ENCODE measurements at regions not wholly inside any gene's neighbourhood (a gene's known extent, or its start where the extent isn't known, plus 50 kb on each side); places are given as distances from the start of the nearest gene placed in this dataset.

- Histone ChIP-seq H3K9me3 (replicated peaks; ENCODE audit: low read length) (no peaks in the 10 kb centered on the region), H3K4me1 (ENCODE audit: control insufficient read depth, insufficient read depth, low read length) (no peaks in the 10 kb centered on the region), H3K36me3 (ENCODE audit: insufficient read depth, low read length) (no peaks in the 10 kb centered on the region), H3K4me3 (ENCODE audit: low read length) (no peak overlapping the region), H3K27me3 (ENCODE audit: control insufficient read depth, insufficient read depth, low read length) (no peaks in the 10 kb centered on the region), H3K4me2 (ENCODE audit: low read length) (no peak overlapping the region), H3K9ac (ENCODE audit: low read depth, low read length) (no peak overlapping the region)
These were observed 600.9 kb downstream of the PLCL1 start for GRCh38 chr2:198405311-198405710.

GRCh38 chr2:198401644-198402043, 597.3 kb downstream of the PLCL1 start:
- no peaks in the 10 kb centered on the region for H3K9me3 ChIP-seq (replicated peaks; ENCODE audit: low read length)
- H3K4me1 ChIP-seq (ENCODE audit: control insufficient read depth, insufficient read depth, low read length): no peaks in the 10 kb centered on the region
- no peaks in the 10 kb centered on the region for H3K36me3 ChIP-seq (ENCODE audit: insufficient read depth, low read length)
- no peak overlapping the region for H3K9ac ChIP-seq (ENCODE audit: low read depth, low read length)
- no peak overlapping the region for H3K4me3 ChIP-seq (ENCODE audit: low read length)
- H3K4me2 ChIP-seq (ENCODE audit: low read length): no peak overlapping the region
- no peaks in the 10 kb centered on the region for H3K27me3 ChIP-seq (ENCODE audit: control insufficient read depth, insufficient read depth, low read length)

- Histone ChIP-seq H3K4me1 (ENCODE audit: control insufficient read depth, insufficient read depth, low read length) (no peaks in the 10 kb centered on the region), H3K4me2 (ENCODE audit: low read length) (no peak overlapping the region), H3K9ac (ENCODE audit: low read depth, low read length) (no peak overlapping the region), H3K4me3 (ENCODE audit: low read length) (no peak overlapping the region), H3K36me3 (ENCODE audit: insufficient read depth, low read length) (no peaks in the 10 kb centered on the region), H3K27me3 (ENCODE audit: control insufficient read depth, insufficient read depth, low read length) (no peaks in the 10 kb centered on the region), H3K9me3 (replicated peaks; ENCODE audit: low read length) (no peaks in the 10 kb centered on the region)
These were observed 596.6 kb downstream of the PLCL1 start for GRCh38 chr2:198400999-198401398.

GRCh38 chr2:198394208-198394607, 589.8 kb downstream of the PLCL1 start:
- H3K9ac ChIP-seq (ENCODE audit: low read depth, low read length): no peak overlapping the region

GRCh38 chr2:198390670-198391069, 586.3 kb downstream of the PLCL1 start:
- no peak overlapping the region for H3K9ac ChIP-seq (ENCODE audit: low read depth, low read length)
- H3K27me3 ChIP-seq (ENCODE audit: control insufficient read depth, insufficient read depth, low read length): no peaks in the 10 kb centered on the region
- H3K4me2 ChIP-seq (ENCODE audit: low read length): no peak overlapping the region
- H3K4me1 ChIP-seq (ENCODE audit: control insufficient read depth, insufficient read depth, low read length): no peaks in the 10 kb centered on the region
- no peaks in the 10 kb centered on the region for H3K36me3 ChIP-seq (ENCODE audit: insufficient read depth, low read length)
- H3K4me3 ChIP-seq (ENCODE audit: low read length): no peak overlapping the region
- H3K9me3 ChIP-seq (replicated peaks; ENCODE audit: low read length): no peaks in the 10 kb centered on the region

More at GRCh38 chr2:198394208-198394607, 589.8 kb downstream of the PLCL1 start:
- Histone ChIP-seq H3K27me3 (ENCODE audit: control insufficient read depth, insufficient read depth, low read length) (no peaks in the 10 kb centered on the region), H3K4me2 (ENCODE audit: low read length) (no peak overlapping the region), H3K4me1 (ENCODE audit: control insufficient read depth, insufficient read depth, low read length) (no peaks in the 10 kb centered on the region), H3K9me3 (replicated peaks; ENCODE audit: low read length) (no peaks in the 10 kb centered on the region), H3K4me3 (ENCODE audit: low read length) (no peak overlapping the region), H3K36me3 (ENCODE audit: insufficient read depth, low read length) (no peaks in the 10 kb centered on the region)

- H3K27me3 ChIP-seq (ENCODE audit: control insufficient read depth, insufficient read depth, low read length): no peaks in the 10 kb centered on the region
- no peaks in the 10 kb centered on the region for H3K36me3 ChIP-seq (ENCODE audit: insufficient read depth, low read length)
- no peak overlapping the region for H3K4me3 ChIP-seq (ENCODE audit: low read length)
- no peaks in the 10 kb centered on the region for H3K4me1 ChIP-seq (ENCODE audit: control insufficient read depth, insufficient read depth, low read length)
- no peak overlapping the region for H3K9ac ChIP-seq (ENCODE audit: low read depth, low read length)
- H3K9me3 ChIP-seq (replicated peaks; ENCODE audit: low read length): no peaks in the 10 kb centered on the region
- no peak overlapping the region for H3K4me2 ChIP-seq (ENCODE audit: low read length)
These were observed 583.3 kb downstream of the PLCL1 start for GRCh38 chr2:198387677-198388076.

DNA sequence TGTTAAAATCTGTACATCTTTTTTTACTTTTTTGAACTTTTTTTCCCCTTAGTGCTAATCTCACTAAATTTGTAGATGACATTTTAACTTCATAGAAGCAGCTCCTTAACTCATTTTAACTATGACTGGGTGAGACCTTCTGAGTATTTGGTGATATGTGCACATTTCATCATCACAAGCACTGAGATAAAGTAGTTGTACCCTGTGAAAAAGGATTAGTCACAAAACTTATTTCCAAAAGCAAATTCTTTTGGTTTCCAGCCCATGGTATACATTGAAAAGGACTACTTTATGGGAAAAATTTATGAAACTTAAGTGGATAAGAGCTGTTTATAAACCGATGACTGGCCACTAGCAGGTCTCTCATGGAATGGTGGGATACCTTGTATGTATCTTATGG, 581.5 kb downstream of the PLCL1 start:
- H3K4me1 ChIP-seq (ENCODE audit: control insufficient read depth, insufficient read depth, low read length): no peaks in the 10 kb centered on the region
- H3K36me3 ChIP-seq (ENCODE audit: insufficient read depth, low read length): no peaks in the 10 kb centered on the region
- no peak overlapping the region for H3K9ac ChIP-seq (ENCODE audit: low read depth, low read length)
- H3K27me3 ChIP-seq (ENCODE audit: control insufficient read depth, insufficient read depth, low read length): no peaks in the 10 kb centered on the region
- no peak overlapping the region for H3K4me2 ChIP-seq (ENCODE audit: low read length)
- no peak overlapping the region for H3K4me3 ChIP-seq (ENCODE audit: low read length)
- no peaks in the 10 kb centered on the region for H3K9me3 ChIP-seq (replicated peaks; ENCODE audit: low read length)

GRCh38 chr2:198385326-198385725, 580.9 kb downstream of the PLCL1 start:
- Histone ChIP-seq H3K4me3 (ENCODE audit: low read length) (no peak overlapping the region), H3K36me3 (ENCODE audit: insufficient read depth, low read length) (no peaks in the 10 kb centered on the region), H3K4me2 (ENCODE audit: low read length) (no peak overlapping the region), H3K9ac (ENCODE audit: low read depth, low read length) (no peak overlapping the region), H3K9me3 (replicated peaks; ENCODE audit: low read length) (no peaks in the 10 kb centered on the region), H3K27me3 (ENCODE audit: control insufficient read depth, insufficient read depth, low read length) (no peaks in the 10 kb centered on the region), H3K4me1 (ENCODE audit: control insufficient read depth, insufficient read depth, low read length) (no peaks in the 10 kb centered on the region)

- Histone ChIP-seq H3K4me2 (ENCODE audit: low read length) (no peak overlapping the region), H3K4me1 (ENCODE audit: control insufficient read depth, insufficient read depth, low read length) (no peaks in the 10 kb centered on the region), H3K9me3 (replicated peaks; ENCODE audit: low read length) (no peaks in the 10 kb centered on the region), H3K36me3 (ENCODE audit: insufficient read depth, low read length) (no peaks in the 10 kb centered on the region), H3K27me3 (ENCODE audit: control insufficient read depth, insufficient read depth, low read length) (no peaks in the 10 kb centered on the region), H3K9ac (ENCODE audit: low read depth, low read length) (no peak overlapping the region), H3K4me3 (ENCODE audit: low read length) (no peak overlapping the region)
These were observed 579.0 kb downstream of the PLCL1 start for GRCh38 chr2:198383392-198383791.

DNA sequence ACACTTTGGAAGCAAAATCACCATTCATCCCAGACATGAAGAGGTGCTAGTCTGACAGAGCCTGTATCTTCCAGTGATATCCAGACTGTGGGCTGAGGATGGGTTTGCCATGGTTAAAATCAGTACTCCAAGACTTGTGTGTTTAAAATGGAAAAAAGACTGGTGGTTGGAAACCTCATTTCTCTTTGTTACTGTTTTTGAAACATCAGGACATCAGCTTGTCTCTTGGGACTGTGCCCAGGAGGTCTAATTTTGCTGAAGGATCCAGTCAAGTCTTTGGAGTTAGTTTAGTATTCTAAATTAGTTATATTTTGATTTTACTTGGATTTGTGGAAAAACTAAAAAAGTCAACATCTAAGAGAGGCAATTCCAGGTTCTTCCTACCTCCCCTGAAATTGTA, 578.4 kb downstream of the PLCL1 start:
- Histone ChIP-seq H3K36me3 (ENCODE audit: insufficient read depth, low read length) (no peaks in the 10 kb centered on the region), H3K4me3 (ENCODE audit: low read length) (no peak overlapping the region), H3K4me1 (ENCODE audit: control insufficient read depth, insufficient read depth, low read length) (no peaks in the 10 kb centered on the region), H3K9me3 (replicated peaks; ENCODE audit: low read length) (no peaks in the 10 kb centered on the region), H3K27me3 (ENCODE audit: control insufficient read depth, insufficient read depth, low read length) (no peaks in the 10 kb centered on the region), H3K9ac (ENCODE audit: low read depth, low read length) (no peak overlapping the region), H3K4me2 (ENCODE audit: low read length) (no peak overlapping the region)

- Histone ChIP-seq H3K36me3 (ENCODE audit: insufficient read depth, low read length) (no peaks in the 10 kb centered on the region), H3K9me3 (replicated peaks; ENCODE audit: low read length) (no peaks in the 10 kb centered on the region), H3K4me1 (ENCODE audit: control insufficient read depth, insufficient read depth, low read length) (peaks cover 7% of the 10 kb centered on the region), H3K4me3 (ENCODE audit: low read length) (no peak overlapping the region), H3K27me3 (ENCODE audit: control insufficient read depth, insufficient read depth, low read length) (no peaks in the 10 kb centered on the region), H3K4me2 (ENCODE audit: low read length) (no peak overlapping the region), H3K9ac (ENCODE audit: low read depth, low read length) (no peak overlapping the region)
These were observed 572.3 kb downstream of the PLCL1 start for GRCh38 chr2:198376677-198377076.

- no peak overlapping the region for H3K4me3 ChIP-seq (ENCODE audit: low read length)
- no peaks in the 10 kb centered on the region for H3K27me3 ChIP-seq (ENCODE audit: control insufficient read depth, insufficient read depth, low read length)
- no peaks in the 10 kb centered on the region for H3K9me3 ChIP-seq (replicated peaks; ENCODE audit: low read length)
- peaks cover 7% of the 10 kb centered on the region for H3K4me1 ChIP-seq (ENCODE audit: control insufficient read depth, insufficient read depth, low read length)
- no peak overlapping the region for H3K4me2 ChIP-seq (ENCODE audit: low read length)
- H3K36me3 ChIP-seq (ENCODE audit: insufficient read depth, low read length): no peaks in the 10 kb centered on the region
- no peak overlapping the region for H3K9ac ChIP-seq (ENCODE audit: low read depth, low read length)
These were observed 570.7 kb downstream of the PLCL1 start for GRCh38 chr2:198375083-198375410.

All from skeletal muscle satellite cell (primary cell).